Lung (tissue), 11 donors: ENCODE measurements at regions not wholly inside any gene's neighbourhood (a gene's known extent, or its start where the extent isn't known, plus 50 kb on each side); places are given as distances from the start of the nearest gene placed in this dataset.

ENCODE experiments used
- ATAC-seq: fragments of 200-7000 bp; cut with Tn5 transposase; one replicate; pipeline ENCODE4 v1.9.1; 2020; ENCODE audit warnings: moderate number of reproducible peaks; ENCODE audit not compliant: insufficient read depth, low FRiP score
- DNase-seq, 3 donors: peaks; one replicate each; pipeline ENCODE4 v3.0.0-alpha.2; 2013 to 2017
- H3K27ac ChIP-seq, 2 donors: one replicate each; pipeline ENCODE4 v1.5.1; 2013; ENCODE audit warnings: mild to moderate bottlenecking in 2 of 2, moderate library complexity in 2 of 2, control low read depth in 1 of 2, inconsistent platforms in 1 of 2, low read depth in 1 of 2, low read length in 1 of 2
- H3K27me3 ChIP-seq, 3 donors: one replicate each; pipeline ENCODE4 v1.5.1; 2013; ENCODE audit warnings: low read length in 2 of 3; ENCODE audit not compliant: control insufficient read depth in 3 of 3, insufficient read depth in 3 of 3
- H3K36me3 ChIP-seq, 4 donors: one replicate each; pipeline ENCODE4 v1.5.1; 2013; ENCODE audit warnings: low read length in 4 of 4, mild to moderate bottlenecking in 1 of 4, moderate library complexity in 1 of 4; ENCODE audit not compliant: control insufficient read depth in 4 of 4, insufficient read depth in 4 of 4
- H3K4me1 ChIP-seq, 5 donors: one replicate each; pipeline ENCODE4 v1.5.1; 2013; ENCODE audit warnings: low read length in 5 of 5, mild to moderate bottlenecking in 2 of 5, moderate library complexity in 1 of 5; ENCODE audit not compliant: control insufficient read depth in 5 of 5, insufficient read depth in 5 of 5
- H3K4me3 ChIP-seq: one replicate; pipeline ENCODE4 v1.5.1; 2013; ENCODE audit warnings: mild to moderate bottlenecking, control low read depth, moderate library complexity
- H3K9ac ChIP-seq, 2 donors: one replicate each; pipeline ENCODE4 v1.5.1; 2013; ENCODE audit warnings: low read length in 2 of 2, control low read depth in 1 of 2; ENCODE audit not compliant: insufficient read depth in 1 of 2
- H3K9me3 ChIP-seq, 4 donors: one replicate each; pipeline ENCODE4 v1.5.1; 2013; ENCODE audit warnings: low read length in 3 of 4, mild to moderate bottlenecking in 1 of 4, moderate library complexity in 1 of 4; ENCODE audit not compliant: control insufficient read depth in 4 of 4, insufficient read depth in 3 of 4
- WGBS, 2 donors: extraction: QIAGEN DNeasy Blood & Tissue Kit; methylation state at CpG; one replicate each; pipeline ENCODE4 v1.1.7; 2013; 5-methylcytosine and 5-hydroxymethylcytosine counted together
- TF ChIP-seq, protein P1 (sequence below): IDR thresholded peaks from 2 replicates; pipeline ENCODE4 v1.5.1; 2012; ENCODE audit warnings: mild to moderate bottlenecking; ENCODE audit errors: control extremely low read depth, extremely low read depth
- donor health status: control.
- donor health status: control.
- donor health status: Bipolar disorder and iron deficiency.
- donor health status: healthy.
- donor health status: DM: yes; HTN: yes; CAD: no.

GRCh38 chr3:82741346-82741745 lies 979.9 kb upstream of the GBE1 start:
- TF ChIP-seq, protein P1, sequence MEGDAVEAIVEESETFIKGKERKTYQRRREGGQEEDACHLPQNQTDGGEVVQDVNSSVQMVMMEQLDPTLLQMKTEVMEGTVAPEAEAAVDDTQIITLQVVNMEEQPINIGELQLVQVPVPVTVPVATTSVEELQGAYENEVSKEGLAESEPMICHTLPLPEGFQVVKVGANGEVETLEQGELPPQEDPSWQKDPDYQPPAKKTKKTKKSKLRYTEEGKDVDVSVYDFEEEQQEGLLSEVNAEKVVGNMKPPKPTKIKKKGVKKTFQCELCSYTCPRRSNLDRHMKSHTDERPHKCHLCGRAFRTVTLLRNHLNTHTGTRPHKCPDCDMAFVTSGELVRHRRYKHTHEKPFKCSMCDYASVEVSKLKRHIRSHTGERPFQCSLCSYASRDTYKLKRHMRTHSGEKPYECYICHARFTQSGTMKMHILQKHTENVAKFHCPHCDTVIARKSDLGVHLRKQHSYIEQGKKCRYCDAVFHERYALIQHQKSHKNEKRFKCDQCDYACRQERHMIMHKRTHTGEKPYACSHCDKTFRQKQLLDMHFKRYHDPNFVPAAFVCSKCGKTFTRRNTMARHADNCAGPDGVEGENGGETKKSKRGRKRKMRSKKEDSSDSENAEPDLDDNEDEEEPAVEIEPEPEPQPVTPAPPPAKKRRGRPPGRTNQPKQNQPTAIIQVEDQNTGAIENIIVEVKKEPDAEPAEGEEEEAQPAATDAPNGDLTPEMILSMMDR = no peak
- Histone ChIP-seq H3K4me1 (peaks cover 0 to 1% (median 0%) of the 10 kb centered on the region in 5 donors), H3K27me3 (no peaks in the 10 kb centered on the region), H3K9ac (no peak overlapping the region), H3K9me3 (peaks cover 0 to 6% (median 0%) of the 10 kb centered on the region in 4 donors), H3K36me3 (no peaks in the 10 kb centered on the region), H3K27ac (no peak overlapping the region), H3K4me3 (no peak overlapping the region)
- 91 to 95% methylated on average over 2 of the region's 2 CpGs for WGBS, 2 donors
- DNase-seq = no peak
- ATAC-seq = no peak

- H3K9ac ChIP-seq = no peak overlapping the region
- 85% methylated on average over 1 of the region's 1 CpG for WGBS, 2 donors
- ATAC-seq (no peak), DNase-seq (no peak)
- no peaks in the 10 kb centered on the region for H3K36me3 ChIP-seq
- H3K4me3 ChIP-seq = no peak overlapping the region
- H3K27ac ChIP-seq = no peak overlapping the region
- H3K27me3 ChIP-seq = no peaks in the 10 kb centered on the region
- peaks cover 0 to 1% (median 0%) of the 10 kb centered on the region in 5 donors for H3K4me1 ChIP-seq
- H3K9me3 ChIP-seq = peaks cover 0 to 6% (median 0%) of the 10 kb centered on the region in 4 donors
- TF ChIP-seq, protein P1 = no peak
Measured at GRCh38 chr3:82739390-82739789, 977.9 kb upstream of the GBE1 start.

DNA sequence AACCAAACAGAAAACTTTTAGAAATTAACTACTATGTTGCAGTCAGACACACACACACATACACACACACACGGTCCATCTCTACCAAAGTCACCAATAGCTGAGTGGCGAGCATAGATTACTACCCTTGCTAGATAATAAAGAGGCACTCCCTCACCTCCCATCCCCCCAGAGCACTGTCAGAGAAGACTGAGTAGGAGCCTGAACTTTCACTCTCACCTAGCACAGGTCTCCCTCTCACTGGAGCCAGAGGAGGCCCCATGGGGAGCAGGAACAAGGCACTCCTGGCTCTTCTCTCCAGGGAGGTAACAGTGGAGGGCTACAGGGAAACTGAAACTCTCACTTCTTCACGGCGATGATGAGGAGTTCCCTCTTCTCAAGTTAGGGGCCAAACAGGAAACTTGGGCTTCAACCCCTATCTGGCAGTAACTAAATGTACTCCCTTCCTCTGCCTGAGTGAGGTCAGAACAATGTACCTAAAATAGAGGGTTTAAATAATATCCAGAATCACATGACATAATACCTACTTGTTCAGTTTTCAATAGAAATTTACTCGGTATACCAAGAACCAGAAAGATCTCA lies 975.3 kb upstream of the GBE1 start:
- peaks cover 0 to 5% (median 0%) of the 10 kb centered on the region in 4 donors for H3K9me3 ChIP-seq
- TF ChIP-seq, protein P1 = no peak
- H3K27ac ChIP-seq = no peak overlapping the region
- 57 to 67% methylated on average over 5 of the region's 5 CpGs for WGBS, 2 donors
- H3K9ac ChIP-seq = no peak overlapping the region
- ATAC-seq (no peak), DNase-seq (no peak)
- no peaks in the 10 kb centered on the region for H3K36me3 ChIP-seq
- no peaks in the 10 kb centered on the region for H3K4me1 ChIP-seq
- no peak overlapping the region for H3K4me3 ChIP-seq
- H3K27me3 ChIP-seq = no peaks in the 10 kb centered on the region
